ENCODE measurements at regions not wholly inside any gene's neighbourhood (a gene's known extent, or its start where the extent isn't known, plus 50 kb on each side); places are given as distances from the start of the nearest gene placed in this dataset.

DNA sequence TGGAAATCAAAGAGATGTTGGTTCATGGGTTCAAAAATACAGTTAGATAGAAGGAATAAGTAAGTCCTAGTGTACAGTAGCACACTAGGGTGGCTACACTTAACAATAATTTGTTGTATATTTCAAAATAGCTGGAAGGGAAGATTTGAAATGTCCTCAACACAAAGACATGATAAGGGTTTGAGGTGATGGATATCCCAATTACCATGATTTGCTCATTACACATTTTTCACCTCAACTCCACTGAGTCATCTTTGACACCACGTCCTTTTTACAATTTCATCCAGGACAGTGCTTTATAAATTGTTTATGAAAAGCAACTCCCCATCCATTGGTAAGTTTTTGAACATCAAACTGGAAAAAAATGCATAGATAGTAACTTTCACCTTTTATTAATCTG lies 208.3 kb downstream of the ZC3H11B start:
- H3K4me3 ChIP-seq (ENCODE audit: low read depth in 1 of 2, low read length in 1 of 2) = no peak overlapping the region
- no peaks in the 10 kb centered on the region for H3K4me1 ChIP-seq (ENCODE audit: control insufficient read depth in 1 of 2, insufficient read depth in 1 of 2, low read depth in 1 of 2, low read length in 1 of 2)
- TF ChIP-seq, protein P1, sequence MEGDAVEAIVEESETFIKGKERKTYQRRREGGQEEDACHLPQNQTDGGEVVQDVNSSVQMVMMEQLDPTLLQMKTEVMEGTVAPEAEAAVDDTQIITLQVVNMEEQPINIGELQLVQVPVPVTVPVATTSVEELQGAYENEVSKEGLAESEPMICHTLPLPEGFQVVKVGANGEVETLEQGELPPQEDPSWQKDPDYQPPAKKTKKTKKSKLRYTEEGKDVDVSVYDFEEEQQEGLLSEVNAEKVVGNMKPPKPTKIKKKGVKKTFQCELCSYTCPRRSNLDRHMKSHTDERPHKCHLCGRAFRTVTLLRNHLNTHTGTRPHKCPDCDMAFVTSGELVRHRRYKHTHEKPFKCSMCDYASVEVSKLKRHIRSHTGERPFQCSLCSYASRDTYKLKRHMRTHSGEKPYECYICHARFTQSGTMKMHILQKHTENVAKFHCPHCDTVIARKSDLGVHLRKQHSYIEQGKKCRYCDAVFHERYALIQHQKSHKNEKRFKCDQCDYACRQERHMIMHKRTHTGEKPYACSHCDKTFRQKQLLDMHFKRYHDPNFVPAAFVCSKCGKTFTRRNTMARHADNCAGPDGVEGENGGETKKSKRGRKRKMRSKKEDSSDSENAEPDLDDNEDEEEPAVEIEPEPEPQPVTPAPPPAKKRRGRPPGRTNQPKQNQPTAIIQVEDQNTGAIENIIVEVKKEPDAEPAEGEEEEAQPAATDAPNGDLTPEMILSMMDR (IDR thresholded peaks at IDR 0.05) = no peak
- H3K27ac ChIP-seq = no peak overlapping the region
- no peaks in the 10 kb centered on the region for H3K9me3 ChIP-seq
- no peaks in the 10 kb centered on the region for H3K27me3 ChIP-seq
- H3K36me3 ChIP-seq = no peaks in the 10 kb centered on the region

DNA sequence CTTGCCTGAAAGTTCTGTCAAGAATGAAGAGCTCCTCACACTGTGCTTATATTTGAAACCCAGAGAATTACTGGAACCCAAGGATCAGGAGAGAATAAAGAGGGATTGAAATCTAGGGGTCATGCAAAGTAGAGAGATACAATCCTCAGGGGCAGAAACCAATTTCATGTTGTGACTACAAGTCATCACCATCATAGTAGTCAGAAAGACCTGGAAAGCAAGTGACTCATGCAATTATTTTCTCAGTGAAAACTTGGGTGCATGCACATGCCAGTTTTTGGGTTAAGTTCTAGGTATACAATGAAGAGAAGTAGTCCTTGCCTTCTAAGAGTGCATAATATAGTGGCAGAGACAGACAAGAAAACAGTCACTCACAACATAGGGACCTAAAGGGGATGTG lies 210.0 kb downstream of the ZC3H11B start:
- H3K27ac ChIP-seq = no peak overlapping the region
- TF ChIP-seq, protein P1 (IDR thresholded peaks at IDR 0.05) = no peak
- H3K36me3 ChIP-seq = no peaks in the 10 kb centered on the region
- H3K9me3 ChIP-seq = no peaks in the 10 kb centered on the region
- H3K4me3 ChIP-seq (ENCODE audit: low read depth in 1 of 2, low read length in 1 of 2) = no peak overlapping the region
- H3K27me3 ChIP-seq = no peaks in the 10 kb centered on the region
- H3K4me1 ChIP-seq (ENCODE audit: control insufficient read depth in 1 of 2, insufficient read depth in 1 of 2, low read depth in 1 of 2, low read length in 1 of 2) = no peaks in the 10 kb centered on the region

DNA sequence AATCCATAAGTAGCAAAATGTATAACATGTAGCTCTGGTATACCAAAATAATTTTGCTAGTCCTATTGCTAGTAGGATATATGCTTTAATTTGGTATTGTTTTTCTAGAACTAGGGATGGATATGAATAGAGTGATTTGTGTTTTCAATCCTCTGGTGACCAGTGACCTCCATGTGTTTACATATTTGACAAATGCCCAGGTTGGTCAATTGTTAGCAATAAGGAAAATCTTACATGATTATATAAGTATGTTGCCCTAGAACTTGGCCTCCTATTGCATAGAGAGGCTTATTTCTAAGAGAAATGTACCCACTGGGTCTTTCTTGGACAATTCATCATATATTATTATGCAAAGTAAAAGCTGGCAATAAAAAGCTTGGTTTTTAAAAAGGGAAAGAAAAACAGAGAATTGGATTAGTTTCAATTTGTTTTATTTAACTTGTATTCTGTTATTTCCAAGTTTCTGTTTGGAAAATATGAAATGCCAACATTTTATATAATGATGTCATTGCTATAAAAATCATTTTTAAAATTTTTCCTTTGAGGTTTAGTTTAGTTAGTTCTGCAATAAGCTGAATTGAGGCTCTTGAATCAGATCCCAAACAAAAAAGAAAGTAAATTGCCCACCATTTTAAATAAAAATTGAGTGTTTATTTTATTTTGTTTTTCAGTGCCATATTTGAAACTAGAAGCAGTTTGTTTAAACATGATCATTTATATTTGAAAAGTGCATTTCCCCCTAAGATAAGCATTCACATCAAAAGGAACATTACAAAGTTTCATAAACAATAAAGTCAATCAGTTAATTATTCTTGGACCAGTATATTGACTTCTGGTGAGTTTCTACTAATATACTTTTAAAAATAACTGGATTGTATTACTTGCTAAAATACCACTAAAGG lies 210.9 kb downstream of the ZC3H11B start:
- H3K9me3 ChIP-seq = no peaks in the 10 kb centered on the region
- TF ChIP-seq, protein P1 (IDR thresholded peaks at IDR 0.05) = no peak
- H3K27me3 ChIP-seq = no peaks in the 10 kb centered on the region
- no peak overlapping the region for H3K4me3 ChIP-seq (ENCODE audit: low read depth in 1 of 2, low read length in 1 of 2)
- H3K27ac ChIP-seq = no peak overlapping the region
- H3K36me3 ChIP-seq = no peaks in the 10 kb centered on the region
- H3K4me1 ChIP-seq (ENCODE audit: control insufficient read depth in 1 of 2, insufficient read depth in 1 of 2, low read depth in 1 of 2, low read length in 1 of 2) = no peaks in the 10 kb centered on the region

DNA sequence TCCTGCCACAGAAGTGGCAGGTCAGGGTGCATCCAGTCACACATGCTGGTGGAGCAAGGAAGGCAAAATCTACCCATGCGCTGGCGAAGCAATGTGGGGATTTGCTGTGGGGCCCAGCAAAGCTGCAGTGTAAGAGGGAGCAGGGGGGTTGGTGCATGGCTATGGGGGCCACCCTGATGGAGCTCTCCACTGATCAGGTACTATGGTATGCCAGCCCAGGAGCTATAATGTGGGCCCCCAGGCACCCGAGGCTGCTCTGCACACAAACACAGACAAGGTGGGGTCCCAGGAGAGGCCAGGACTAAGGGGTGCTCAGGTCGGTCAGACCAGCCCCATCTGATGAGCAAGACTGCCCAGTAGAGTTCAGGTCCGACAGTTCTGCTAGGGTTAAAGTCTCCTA lies 213.5 kb downstream of the ZC3H11B start:
- no peak overlapping the region for H3K27ac ChIP-seq
- no peaks in the 10 kb centered on the region for H3K27me3 ChIP-seq
- no peaks in the 10 kb centered on the region for H3K36me3 ChIP-seq
- no peak overlapping the region for H3K4me3 ChIP-seq (ENCODE audit: low read depth in 1 of 2, low read length in 1 of 2)
- H3K9me3 ChIP-seq = no peaks in the 10 kb centered on the region
- H3K4me1 ChIP-seq (ENCODE audit: control insufficient read depth in 1 of 2, insufficient read depth in 1 of 2, low read depth in 1 of 2, low read length in 1 of 2) = no peaks in the 10 kb centered on the region
- TF ChIP-seq, protein P1 (IDR thresholded peaks at IDR 0.05) = no peak

DNA sequence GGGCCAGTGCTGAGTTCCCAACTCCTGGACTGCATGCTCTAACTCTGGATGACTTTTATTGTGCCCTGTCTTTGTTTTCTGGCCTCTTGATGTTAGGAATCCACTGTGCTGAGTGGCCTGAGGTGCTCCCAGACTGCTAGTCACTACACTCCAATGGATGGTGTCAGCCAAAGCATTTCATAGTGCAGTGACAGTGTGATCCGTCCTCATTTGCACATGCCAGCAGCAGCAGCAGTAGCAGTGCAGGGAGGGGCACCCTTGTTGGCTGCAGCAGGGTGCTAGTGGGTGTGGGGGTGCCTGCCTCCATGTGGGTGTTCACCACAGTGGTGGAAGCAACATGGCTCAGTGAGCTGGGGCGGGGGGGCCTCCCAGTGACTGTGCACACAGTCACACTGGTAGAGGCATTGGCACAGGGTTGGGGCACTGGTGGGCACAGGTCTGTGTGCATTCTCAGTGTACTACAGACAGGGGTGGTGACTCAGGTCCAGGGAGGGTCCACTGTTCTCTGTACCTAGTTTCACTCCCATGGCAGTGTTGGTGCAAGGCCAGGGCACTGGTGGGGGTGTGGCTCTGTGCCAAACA lies 214.0 kb downstream of the ZC3H11B start:
- TF ChIP-seq, protein P1 (IDR thresholded peaks at IDR 0.05) = no peak
- no peak overlapping the region for H3K4me3 ChIP-seq (ENCODE audit: low read depth in 1 of 2, low read length in 1 of 2)
- no peaks in the 10 kb centered on the region for H3K9me3 ChIP-seq
- no peak overlapping the region for H3K27ac ChIP-seq
- H3K27me3 ChIP-seq = no peaks in the 10 kb centered on the region
- H3K4me1 ChIP-seq (ENCODE audit: control insufficient read depth in 1 of 2, insufficient read depth in 1 of 2, low read depth in 1 of 2, low read length in 1 of 2) = no peaks in the 10 kb centered on the region
- H3K36me3 ChIP-seq = no peaks in the 10 kb centered on the region

All from neutrophil (primary cell).